Activated effector memory CD4-positive, alpha-beta T cell treated with anti-CD3 and anti-CD28 coated beads, Interleukin-2, amount 50 U/mL, for 16 hours (primary cell): ENCODE measurements at regions not wholly inside any gene's neighbourhood (a gene's known extent, or its start where the extent isn't known, plus 50 kb on each side); places are given as distances from the start of the nearest gene placed in this dataset.

Experiments used
- DNase-seq: peaks from one replicate; pipeline ENCODE4 v3.0.0-alpha.2; 2020

GRCh38 chr14:86858591-86858990, 1134.4 kb downstream of the GALC start:
- DNase-seq, result no peak

GRCh38 chr14:86858031-86858430, 1135.0 kb downstream of the GALC start:
- DNase-seq, result no peak

- no peak for DNase-seq
These were observed 1140.5 kb downstream of the GALC start for GRCh38 chr14:86852530-86852929.

- DNase-seq, result no peak
These were observed 1145.8 kb downstream of the GALC start for GRCh38 chr14:86847140-86847539.

- no peak for DNase-seq
These were observed 1154.6 kb downstream of the GALC start for GRCh38 chr14:86838363-86838762.

GRCh38 chr14:86826661-86827060, 1166.3 kb downstream of the GALC start:
- DNase-seq, result no peak

- DNase-seq, result no peak
These were observed 1168.8 kb downstream of the GALC start for GRCh38 chr14:86824167-86824566.

GRCh38 chr14:86823581-86823980, 1169.4 kb downstream of the GALC start:
- DNase-seq, result no peak

GRCh38 chr14:86815341-86815740, 1177.6 kb downstream of the GALC start:
- no peak for DNase-seq

- no peak for DNase-seq
These were observed 1190.3 kb downstream of the GALC start for GRCh38 chr14:86802726-86803125.

GRCh38 chr14:86799244-86799647, 1193.7 kb downstream of the GALC start:
- DNase-seq, result no peak

- DNase-seq, result no peak
These were observed 1194.7 kb downstream of the GALC start for GRCh38 chr14:86798330-86798729.

GRCh38 chr14:86797075-86797351, 1196.0 kb downstream of the GALC start:
- DNase-seq, result no peak

GRCh38 chr14:86796221-86797074, 1196.5 kb downstream of the GALC start:
- no peak for DNase-seq

GRCh38 chr14:86794689-86795088, 1198.3 kb downstream of the GALC start:
- DNase-seq, result no peak

GRCh38 chr14:86790408-86791364, 1202.3 kb downstream of the GALC start:
- DNase-seq, result no peak

GRCh38 chr14:86788224-86788623, 1204.8 kb downstream of the GALC start:
- no peak for DNase-seq

GRCh38 chr14:86787717-86788116, 1205.3 kb downstream of the GALC start:
- no peak for DNase-seq

- no peak for DNase-seq
These were observed 1210.8 kb downstream of the GALC start for GRCh38 chr14:86782092-86782580.

- no peak for DNase-seq
These were observed 1212.0 kb downstream of the GALC start for GRCh38 chr14:86780876-86781510.

- no peak for DNase-seq
These were observed 1212.5 kb downstream of the GALC start for GRCh38 chr14:86780461-86780860.

GRCh38 chr14:86779416-86779815, 1213.6 kb downstream of the GALC start:
- no peak for DNase-seq

GRCh38 chr14:86777963-86778602, 1214.9 kb downstream of the GALC start:
- no peak for DNase-seq
